Mesothelial cell of epicardium (in vitro differentiated cells): ENCODE measurements at regions not wholly inside any gene's neighbourhood (a gene's known extent, or its start where the extent isn't known, plus 50 kb on each side); places are given as distances from the start of the nearest gene placed in this dataset.

ENCODE experiments used
- DNase-seq, 2 experiments: peaks; one replicate each; pipeline ENCODE4 v3.0.0; 2021; ENCODE audit warnings: low spot score in 2 of 2; ENCODE audit not compliant: unreplicated experiment in 2 of 2
- H3K27ac Mint-ChIP-seq: 2 replicates; pipeline ENCODE4 v1.8.0; 2021; ENCODE audit warnings: mixed read lengths
- H3K27me3 Mint-ChIP-seq: 2 replicates; pipeline ENCODE4 v1.8.0; 2021; ENCODE audit warnings: low read depth, mixed read lengths
- H3K36me3 Mint-ChIP-seq: 2 replicates; pipeline ENCODE4 v1.8.0; 2021; ENCODE audit warnings: mixed read lengths
- H3K4me1 Mint-ChIP-seq: 2 replicates; pipeline ENCODE4 v1.8.0; 2021; ENCODE audit warnings: mixed read lengths
- H3K4me3 Mint-ChIP-seq: 2 replicates; pipeline ENCODE4 v1.8.0; 2021; ENCODE audit warnings: mild to moderate bottlenecking, moderate library complexity, mixed read lengths
- H3K9me3 Mint-ChIP-seq: 2 replicates; pipeline ENCODE4 v1.8.0; 2021; ENCODE audit warnings: mixed read lengths
- TF ChIP-seq, protein P1 (sequence below): fragments of 200-600 bp; sonication (generic); IDR thresholded peaks from one replicate; pipeline ENCODE4 v1.5.0; 2021; ENCODE audit warnings: antibody characterized with exemption; ENCODE audit not compliant: unreplicated experiment

DNA sequence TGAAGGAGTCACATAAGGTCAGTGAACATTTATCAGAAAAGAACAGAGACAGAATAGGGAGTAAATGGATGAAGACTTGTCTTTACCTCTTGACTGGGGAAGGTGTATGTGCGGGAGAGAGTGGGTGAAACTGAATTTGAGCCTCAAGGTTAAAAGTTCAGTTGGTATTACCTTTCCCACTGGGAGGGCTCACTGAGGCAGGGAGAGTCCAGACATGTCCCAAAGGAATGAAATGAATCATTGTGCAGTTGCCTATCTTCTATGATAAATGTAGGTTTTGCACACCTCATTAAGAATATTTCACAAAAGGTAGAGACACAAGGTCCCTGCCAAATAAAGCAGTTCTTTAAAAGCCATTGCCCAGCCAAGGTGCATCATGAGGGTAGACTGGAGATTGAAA, 105.2 kb downstream of the KCNA5 start:
- Mint-ChIP-seq H3K27ac (no peak overlapping the region), H3K4me3 (no peak overlapping the region), H3K4me1 (peaks cover 19% of the 10 kb centered on the region), H3K9me3 (peaks cover 2% of the 10 kb centered on the region), H3K27me3 (peaks cover 9% of the 10 kb centered on the region), H3K36me3 (no peaks in the 10 kb centered on the region)
- no peak for DNase-seq
- TF ChIP-seq, protein P1, sequence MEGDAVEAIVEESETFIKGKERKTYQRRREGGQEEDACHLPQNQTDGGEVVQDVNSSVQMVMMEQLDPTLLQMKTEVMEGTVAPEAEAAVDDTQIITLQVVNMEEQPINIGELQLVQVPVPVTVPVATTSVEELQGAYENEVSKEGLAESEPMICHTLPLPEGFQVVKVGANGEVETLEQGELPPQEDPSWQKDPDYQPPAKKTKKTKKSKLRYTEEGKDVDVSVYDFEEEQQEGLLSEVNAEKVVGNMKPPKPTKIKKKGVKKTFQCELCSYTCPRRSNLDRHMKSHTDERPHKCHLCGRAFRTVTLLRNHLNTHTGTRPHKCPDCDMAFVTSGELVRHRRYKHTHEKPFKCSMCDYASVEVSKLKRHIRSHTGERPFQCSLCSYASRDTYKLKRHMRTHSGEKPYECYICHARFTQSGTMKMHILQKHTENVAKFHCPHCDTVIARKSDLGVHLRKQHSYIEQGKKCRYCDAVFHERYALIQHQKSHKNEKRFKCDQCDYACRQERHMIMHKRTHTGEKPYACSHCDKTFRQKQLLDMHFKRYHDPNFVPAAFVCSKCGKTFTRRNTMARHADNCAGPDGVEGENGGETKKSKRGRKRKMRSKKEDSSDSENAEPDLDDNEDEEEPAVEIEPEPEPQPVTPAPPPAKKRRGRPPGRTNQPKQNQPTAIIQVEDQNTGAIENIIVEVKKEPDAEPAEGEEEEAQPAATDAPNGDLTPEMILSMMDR, result no peak

- Mint-ChIP-seq H3K36me3 (no peaks in the 10 kb centered on the region), H3K4me3 (no peak overlapping the region), H3K27ac (no peak overlapping the region), H3K9me3 (no peaks in the 10 kb centered on the region), H3K4me1 (peaks cover 27% of the 10 kb centered on the region), H3K27me3 (peaks cover 13% of the 10 kb centered on the region)
- DNase-seq, result no peak
- TF ChIP-seq, protein P1, result no peak
These were observed 110.4 kb downstream of the KCNA5 start for GRCh38 chr12:5154091-5154490.

DNA sequence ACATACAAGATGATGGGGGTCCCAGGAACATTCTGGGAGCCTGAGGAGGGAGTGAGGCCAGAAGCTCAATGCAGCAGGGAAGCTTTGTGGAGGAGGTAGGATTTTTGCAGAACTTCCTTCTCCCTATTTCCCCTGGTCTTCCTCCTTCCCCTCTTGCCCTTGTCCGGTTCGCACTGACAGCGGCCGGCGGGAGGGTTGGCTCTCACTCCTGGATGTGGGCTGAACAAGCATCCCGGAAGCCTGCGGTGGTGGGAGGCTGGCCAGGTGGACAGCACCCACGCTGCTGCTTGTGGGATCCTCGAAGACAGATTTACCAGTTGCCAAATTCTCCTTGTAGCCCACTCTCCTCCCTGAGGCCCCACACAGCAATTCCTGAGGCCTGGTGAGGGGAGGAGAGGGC, 112.2 kb downstream of the KCNA5 start:
- TF ChIP-seq, protein P1, result no peak
- no peak overlapping the region for H3K4me3 Mint-ChIP-seq
- no peaks in the 10 kb centered on the region for H3K36me3 Mint-ChIP-seq
- H3K4me1 Mint-ChIP-seq, result peaks cover 20% of the 10 kb centered on the region
- no peaks in the 10 kb centered on the region for H3K9me3 Mint-ChIP-seq
- DNase-seq, result no peak
- H3K27ac Mint-ChIP-seq, result no peak overlapping the region
- peaks cover 17% of the 10 kb centered on the region for H3K27me3 Mint-ChIP-seq

- no peaks in the 10 kb centered on the region for H3K36me3 Mint-ChIP-seq
- no peak for DNase-seq
- peaks cover 37% of the 10 kb centered on the region for H3K27me3 Mint-ChIP-seq
- H3K4me1 Mint-ChIP-seq, result peaks cover 14% of the 10 kb centered on the region
- TF ChIP-seq, protein P1, result no peak
- no peak overlapping the region for H3K4me3 Mint-ChIP-seq
- no peak overlapping the region for H3K27ac Mint-ChIP-seq
- H3K9me3 Mint-ChIP-seq, result no peaks in the 10 kb centered on the region
These were observed 117.1 kb downstream of the KCNA5 start for GRCh38 chr12:5160827-5161226.

DNA sequence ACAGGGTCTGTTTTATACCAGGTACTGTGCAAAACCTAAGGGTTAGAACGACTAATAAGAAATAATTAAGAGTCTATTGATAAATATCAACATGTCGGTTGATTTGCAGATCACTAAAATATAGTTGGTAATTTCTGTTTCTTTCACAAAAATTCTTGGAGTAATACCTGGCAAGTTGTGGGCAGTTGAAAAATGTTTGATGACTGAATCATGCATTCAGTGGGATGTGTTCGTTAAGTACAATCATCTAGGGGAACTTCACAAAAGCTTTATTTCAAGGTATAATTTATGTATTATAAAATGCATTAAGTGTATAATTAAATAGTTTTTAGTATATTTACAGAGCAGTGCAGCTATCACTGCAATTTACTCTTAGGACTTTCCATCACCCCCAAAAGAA, 120.0 kb downstream of the KCNA5 start:
- Mint-ChIP-seq H3K36me3 (no peaks in the 10 kb centered on the region), H3K27me3 (peaks cover 39% of the 10 kb centered on the region), H3K9me3 (no peaks in the 10 kb centered on the region), H3K4me1 (peaks cover under 1% of the 10 kb centered on the region), H3K27ac (no peak overlapping the region), H3K4me3 (no peak overlapping the region)
- DNase-seq, result no peak
- TF ChIP-seq, protein P1, result no peak
